ENCODE measurements at regions not wholly inside any gene's neighbourhood (a gene's known extent, or its start where the extent isn't known, plus 50 kb on each side); places are given as distances from the start of the nearest gene placed in this dataset.

GRCh38 chr5:39577529-39577928, 152.7 kb upstream of the DAB2 start:
- H3K36me3 ChIP-seq (ENCODE audit: low read depth, missing control alignments) = no peaks in the 10 kb centered on the region
- TF ChIP-seq POLR2A (IDR thresholded peaks at IDR 0.05) = no peak
- TF ChIP-seq, protein P1, sequence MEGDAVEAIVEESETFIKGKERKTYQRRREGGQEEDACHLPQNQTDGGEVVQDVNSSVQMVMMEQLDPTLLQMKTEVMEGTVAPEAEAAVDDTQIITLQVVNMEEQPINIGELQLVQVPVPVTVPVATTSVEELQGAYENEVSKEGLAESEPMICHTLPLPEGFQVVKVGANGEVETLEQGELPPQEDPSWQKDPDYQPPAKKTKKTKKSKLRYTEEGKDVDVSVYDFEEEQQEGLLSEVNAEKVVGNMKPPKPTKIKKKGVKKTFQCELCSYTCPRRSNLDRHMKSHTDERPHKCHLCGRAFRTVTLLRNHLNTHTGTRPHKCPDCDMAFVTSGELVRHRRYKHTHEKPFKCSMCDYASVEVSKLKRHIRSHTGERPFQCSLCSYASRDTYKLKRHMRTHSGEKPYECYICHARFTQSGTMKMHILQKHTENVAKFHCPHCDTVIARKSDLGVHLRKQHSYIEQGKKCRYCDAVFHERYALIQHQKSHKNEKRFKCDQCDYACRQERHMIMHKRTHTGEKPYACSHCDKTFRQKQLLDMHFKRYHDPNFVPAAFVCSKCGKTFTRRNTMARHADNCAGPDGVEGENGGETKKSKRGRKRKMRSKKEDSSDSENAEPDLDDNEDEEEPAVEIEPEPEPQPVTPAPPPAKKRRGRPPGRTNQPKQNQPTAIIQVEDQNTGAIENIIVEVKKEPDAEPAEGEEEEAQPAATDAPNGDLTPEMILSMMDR (IDR thresholded peaks at IDR 0.05) = no peak
- DNase-seq = no peak
- no peaks in the 10 kb centered on the region for H3K9me3 ChIP-seq
- H3K27me3 ChIP-seq = no peaks in the 10 kb centered on the region
- WGBS, 2 donors = 56 to 57% methylated on average over 2 of the region's 2 CpGs
- intact Hi-C loops (cut with DNase I; ENCODE audit: low total_unique reads) = loop anchor here (10.0 kb wide), 1 partner anchor 363 kb away; the partner anchor contains the start of gene FYB1
- no peaks in the 10 kb centered on the region for H3K4me1 ChIP-seq
- no peak overlapping the region for H3K27ac ChIP-seq
- H3K4me3 ChIP-seq = no peak overlapping the region

DNA sequence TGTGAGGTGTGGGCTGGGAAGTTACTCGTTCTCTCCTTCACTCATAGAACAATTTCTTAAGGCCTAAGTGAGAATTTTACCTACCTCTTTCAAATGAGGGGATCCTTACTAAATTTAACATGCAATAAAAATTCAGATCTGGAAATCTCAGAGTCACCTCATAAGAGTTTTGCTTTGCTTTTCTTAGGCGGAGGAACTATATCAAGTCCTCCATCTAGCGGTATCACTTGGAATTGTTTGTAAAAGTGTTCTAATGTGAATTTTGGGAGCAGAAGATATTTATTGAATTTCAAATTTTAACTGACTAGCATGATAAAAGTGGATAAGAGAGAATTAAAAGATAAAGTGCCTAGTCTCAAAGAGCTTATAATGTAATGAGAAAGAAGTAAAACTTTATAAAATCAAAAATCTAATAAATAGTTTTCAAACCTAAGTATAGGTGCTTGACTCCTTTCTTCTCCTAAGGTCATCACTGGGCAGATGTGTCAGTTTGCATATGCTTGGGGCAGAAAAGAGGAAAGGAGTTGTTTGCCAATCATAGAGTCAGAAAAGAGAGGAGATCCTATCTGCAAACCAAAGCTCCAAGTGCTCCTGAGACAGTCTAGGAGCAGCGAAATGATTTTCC, 145.7 kb upstream of the DAB2 start:
- H3K27ac ChIP-seq = no peak overlapping the region
- 47 to 55% methylated on average over 4 of the region's 4 CpGs for WGBS, 2 donors
- no peak overlapping the region for H3K4me3 ChIP-seq
- intact Hi-C loops (cut with DNase I; ENCODE audit: low total_unique reads) = loop anchor here (10.0 kb wide), 1 partner anchor 356 kb away; the partner anchor contains the start of gene FYB1
- H3K27me3 ChIP-seq = no peaks in the 10 kb centered on the region
- TF ChIP-seq, protein P1 (IDR thresholded peaks at IDR 0.05) = peak; percentile 61 to 68 (median 63)
- TF ChIP-seq POLR2A (IDR thresholded peaks at IDR 0.05) = no peak
- DNase-seq = no peak
- no peaks in the 10 kb centered on the region for H3K36me3 ChIP-seq (ENCODE audit: low read depth, missing control alignments)
- H3K9me3 ChIP-seq = no peaks in the 10 kb centered on the region
- H3K4me1 ChIP-seq = no peaks in the 10 kb centered on the region

DNA sequence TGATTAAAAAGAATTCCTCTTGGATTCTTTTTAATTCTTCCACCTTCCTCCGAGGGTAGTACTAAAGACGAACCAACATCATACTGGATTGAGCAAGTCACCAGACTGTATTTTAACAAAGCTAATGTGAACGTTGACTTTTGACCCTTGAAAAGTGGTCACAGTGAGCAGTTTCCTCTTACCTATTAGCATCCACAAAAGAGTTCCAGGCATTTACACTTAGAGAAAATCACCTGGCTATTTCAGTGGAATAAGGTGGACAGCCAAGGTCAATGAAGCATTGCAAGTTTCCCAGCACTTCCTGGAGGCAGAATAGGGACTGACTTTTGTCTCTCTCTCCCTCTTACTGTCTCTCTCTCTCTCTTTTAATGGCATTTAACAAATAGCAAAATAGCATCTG, 145.1 kb upstream of the DAB2 start:
- H3K4me3 ChIP-seq = no peak overlapping the region
- no peak overlapping the region for H3K27ac ChIP-seq
- no peaks in the 10 kb centered on the region for H3K9me3 ChIP-seq
- intact Hi-C loops (cut with DNase I; ENCODE audit: low total_unique reads) = loop anchor here (10.0 kb wide), 1 partner anchor 355 kb away; the partner anchor contains the start of gene FYB1
- TF ChIP-seq, protein P1 (IDR thresholded peaks at IDR 0.05) = no peak
- no peak for TF ChIP-seq POLR2A (IDR thresholded peaks at IDR 0.05)
- H3K4me1 ChIP-seq = no peaks in the 10 kb centered on the region
- WGBS, 2 donors = 80 to 85% methylated on average over 3 of the region's 3 CpGs
- H3K36me3 ChIP-seq (ENCODE audit: low read depth, missing control alignments) = no peaks in the 10 kb centered on the region
- DNase-seq = no peak
- no peaks in the 10 kb centered on the region for H3K27me3 ChIP-seq

GRCh38 chr5:39566891-39567290, 142.1 kb upstream of the DAB2 start:
- Histone ChIP-seq H3K4me1 (no peaks in the 10 kb centered on the region), H3K4me3 (no peak overlapping the region), H3K27ac (no peak overlapping the region), H3K27me3 (no peaks in the 10 kb centered on the region), H3K36me3 (ENCODE audit: low read depth, missing control alignments) (no peaks in the 10 kb centered on the region), H3K9me3 (no peaks in the 10 kb centered on the region)
- intact Hi-C loops (cut with DNase I; ENCODE audit: low total_unique reads) = no loop called here
- DNase-seq = peak; percentile 41
- no peak for TF ChIP-seq POLR2A (IDR thresholded peaks at IDR 0.05)
- TF ChIP-seq, protein P1 (IDR thresholded peaks at IDR 0.05) = no peak

DNA sequence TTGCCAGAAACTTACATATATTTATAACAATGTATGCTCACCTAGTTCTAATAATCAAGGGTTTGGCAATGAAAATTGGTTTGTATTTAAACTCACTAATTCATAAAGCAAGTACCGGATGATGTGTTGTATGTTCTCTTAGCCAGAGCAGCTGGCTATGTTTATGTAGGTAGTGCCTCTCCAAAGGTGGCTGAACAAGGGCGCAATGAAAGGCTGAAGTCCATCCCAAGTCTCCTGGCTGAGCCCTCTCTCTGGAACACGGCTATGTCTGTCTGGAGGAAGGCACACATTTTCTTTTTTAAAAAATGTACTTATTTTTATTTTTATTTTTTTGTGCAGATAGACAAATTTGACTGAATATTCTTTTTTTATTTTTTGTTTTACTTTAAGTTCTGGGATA, 141.2 kb upstream of the DAB2 start:
- TF ChIP-seq POLR2A (IDR thresholded peaks at IDR 0.05) = no peak
- intact Hi-C loops (cut with DNase I; ENCODE audit: low total_unique reads) = no loop called here
- Histone ChIP-seq H3K27ac (no peak overlapping the region), H3K9me3 (no peaks in the 10 kb centered on the region), H3K4me3 (no peak overlapping the region), H3K27me3 (no peaks in the 10 kb centered on the region), H3K36me3 (ENCODE audit: low read depth, missing control alignments) (no peaks in the 10 kb centered on the region), H3K4me1 (no peaks in the 10 kb centered on the region)
- no peak for DNase-seq
- WGBS, 2 donors = 86 to 96% methylated on average over 3 of the region's 3 CpGs

Measured in testis (tissue), 2 donors.